ENCODE measurements at regions not wholly inside any gene's neighbourhood (a gene's known extent, or its start where the extent isn't known, plus 50 kb on each side); places are given as distances from the start of the nearest gene placed in this dataset.
A peak's percentile ranks its signal among the peaks of the same experiment; 100 is the strongest.

DNA sequence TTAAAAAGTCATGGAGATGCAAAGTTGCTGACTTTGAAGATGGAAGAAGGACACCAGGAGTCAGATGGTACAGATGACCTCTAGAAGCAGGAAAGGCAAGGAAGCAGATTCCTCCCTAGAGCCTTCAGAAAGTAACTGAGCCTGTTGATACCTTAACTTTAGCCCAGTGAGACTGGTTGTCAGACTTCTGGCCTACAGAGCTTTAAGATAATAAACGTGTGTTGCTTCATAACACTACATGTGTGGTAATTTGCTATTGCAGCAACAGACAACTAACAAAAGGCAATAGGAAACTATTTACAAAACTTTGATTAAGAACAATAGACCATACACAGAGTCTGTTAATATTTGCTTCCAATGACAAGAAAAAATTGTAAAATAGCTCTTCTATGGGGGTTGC is 102.0 kb upstream of the USP38 start:
- DNase-seq (ENCODE audit: extremely low read depth, insufficient read length), result no peak
- no peaks in the 10 kb centered on the region for H3K36me3 ChIP-seq (ENCODE audit: control insufficient read depth, insufficient read depth, low read length)
- H3K27me3 ChIP-seq (replicated peaks; ENCODE audit: control insufficient read depth, insufficient read depth, low read length), result no peaks in the 10 kb centered on the region
- TF ChIP-seq, protein P1, sequence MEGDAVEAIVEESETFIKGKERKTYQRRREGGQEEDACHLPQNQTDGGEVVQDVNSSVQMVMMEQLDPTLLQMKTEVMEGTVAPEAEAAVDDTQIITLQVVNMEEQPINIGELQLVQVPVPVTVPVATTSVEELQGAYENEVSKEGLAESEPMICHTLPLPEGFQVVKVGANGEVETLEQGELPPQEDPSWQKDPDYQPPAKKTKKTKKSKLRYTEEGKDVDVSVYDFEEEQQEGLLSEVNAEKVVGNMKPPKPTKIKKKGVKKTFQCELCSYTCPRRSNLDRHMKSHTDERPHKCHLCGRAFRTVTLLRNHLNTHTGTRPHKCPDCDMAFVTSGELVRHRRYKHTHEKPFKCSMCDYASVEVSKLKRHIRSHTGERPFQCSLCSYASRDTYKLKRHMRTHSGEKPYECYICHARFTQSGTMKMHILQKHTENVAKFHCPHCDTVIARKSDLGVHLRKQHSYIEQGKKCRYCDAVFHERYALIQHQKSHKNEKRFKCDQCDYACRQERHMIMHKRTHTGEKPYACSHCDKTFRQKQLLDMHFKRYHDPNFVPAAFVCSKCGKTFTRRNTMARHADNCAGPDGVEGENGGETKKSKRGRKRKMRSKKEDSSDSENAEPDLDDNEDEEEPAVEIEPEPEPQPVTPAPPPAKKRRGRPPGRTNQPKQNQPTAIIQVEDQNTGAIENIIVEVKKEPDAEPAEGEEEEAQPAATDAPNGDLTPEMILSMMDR (IDR thresholded peaks at IDR 0.05; ENCODE audit: insufficient read depth, low read length, poor library complexity, severe bottlenecking), result no peak
- H3K4me3 ChIP-seq (replicated peaks; ENCODE audit: low read depth, low read length), result no peak overlapping the region

DNA sequence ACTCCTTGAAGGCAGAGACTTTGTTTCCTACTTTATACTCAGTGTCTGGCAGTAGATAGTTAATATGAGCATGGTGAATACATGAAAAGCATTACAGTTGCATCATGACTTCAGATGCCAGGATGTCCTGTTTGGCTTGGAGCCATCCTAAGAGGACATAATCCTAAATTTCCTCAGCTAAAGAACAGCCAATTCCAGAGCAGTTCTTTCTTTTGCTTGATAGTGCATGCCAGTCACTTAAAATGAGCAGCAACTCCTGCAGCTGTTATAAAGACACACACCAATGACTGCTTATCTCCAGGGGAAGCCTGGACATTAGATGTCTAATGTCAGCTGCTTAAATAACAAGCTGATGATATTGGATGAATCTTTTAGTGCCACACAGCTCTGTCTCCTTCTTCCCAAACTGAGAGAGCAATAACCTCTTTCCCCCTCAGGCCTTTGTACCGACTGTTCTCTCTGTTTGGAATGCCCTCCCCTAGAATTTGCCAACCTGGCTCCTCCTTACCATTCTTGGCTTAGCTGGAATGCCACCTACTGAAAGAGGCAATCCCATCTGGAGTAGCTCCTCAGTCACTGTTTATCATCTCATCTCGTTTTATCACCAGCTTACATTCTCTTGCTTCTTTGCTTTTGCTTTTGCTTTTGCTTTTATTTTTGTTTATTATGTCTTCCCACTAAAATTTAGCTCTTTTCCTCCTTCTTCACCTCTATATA is 100.8 kb upstream of the USP38 start:
- Histone ChIP-seq H3K4me3 (replicated peaks; ENCODE audit: low read depth, low read length) (no peak overlapping the region), H3K27me3 (replicated peaks; ENCODE audit: control insufficient read depth, insufficient read depth, low read length) (no peaks in the 10 kb centered on the region), H3K36me3 (ENCODE audit: control insufficient read depth, insufficient read depth, low read length) (no peaks in the 10 kb centered on the region)
- DNase-seq (ENCODE audit: extremely low read depth, insufficient read length), result no peak
- TF ChIP-seq, protein P1 (IDR thresholded peaks at IDR 0.05; ENCODE audit: insufficient read depth, low read length, poor library complexity, severe bottlenecking), result no peak

DNA sequence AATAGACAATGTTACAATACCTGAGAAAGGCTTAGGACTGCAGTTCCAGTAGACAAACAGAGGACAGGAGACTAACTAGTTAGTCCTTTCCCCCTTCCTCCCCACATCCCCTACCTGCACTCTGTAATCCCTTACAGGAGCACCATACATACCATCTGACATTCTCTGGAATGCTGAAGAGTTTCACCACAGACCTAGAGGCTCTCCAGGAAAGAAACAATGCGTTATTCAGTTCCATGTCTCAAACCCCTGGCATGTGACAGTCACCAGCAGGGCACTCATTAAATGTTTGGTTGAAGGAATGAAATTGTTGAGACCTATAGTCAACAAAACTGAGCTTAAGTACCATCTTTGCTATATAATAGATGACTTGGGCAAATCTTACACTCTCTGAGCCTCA is 100.2 kb upstream of the USP38 start:
- Histone ChIP-seq H3K36me3 (ENCODE audit: control insufficient read depth, insufficient read depth, low read length) (no peaks in the 10 kb centered on the region), H3K27me3 (replicated peaks; ENCODE audit: control insufficient read depth, insufficient read depth, low read length) (no peaks in the 10 kb centered on the region), H3K4me3 (replicated peaks; ENCODE audit: low read depth, low read length) (no peak overlapping the region)
- TF ChIP-seq, protein P1 (IDR thresholded peaks at IDR 0.05; ENCODE audit: insufficient read depth, low read length, poor library complexity, severe bottlenecking), result no peak
- no peak for DNase-seq (ENCODE audit: extremely low read depth, insufficient read length)

DNA sequence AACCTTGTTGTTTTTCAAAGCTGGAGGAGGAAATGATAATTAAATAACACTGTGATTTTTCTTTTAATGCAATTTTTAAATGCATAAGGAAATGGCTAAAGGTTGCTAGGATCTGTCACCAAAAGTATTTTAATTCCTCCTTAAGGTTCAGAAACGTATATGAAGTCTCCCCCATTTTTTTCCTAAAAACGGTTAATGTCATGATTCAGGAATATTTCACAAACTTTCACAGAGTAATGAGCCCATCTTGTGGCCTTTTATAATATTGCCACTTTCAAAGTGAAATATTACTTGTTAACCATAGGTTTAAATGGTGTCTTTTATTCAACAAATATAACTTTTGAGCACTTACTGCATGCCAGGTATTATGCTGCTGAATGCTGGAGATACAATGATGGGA is 99.5 kb upstream of the USP38 start:
- H3K4me3 ChIP-seq (replicated peaks; ENCODE audit: low read depth, low read length), result no peak overlapping the region
- H3K27me3 ChIP-seq (replicated peaks; ENCODE audit: control insufficient read depth, insufficient read depth, low read length), result no peaks in the 10 kb centered on the region
- DNase-seq (ENCODE audit: extremely low read depth, insufficient read length), result no peak
- no peaks in the 10 kb centered on the region for H3K36me3 ChIP-seq (ENCODE audit: control insufficient read depth, insufficient read depth, low read length)
- TF ChIP-seq, protein P1 (IDR thresholded peaks at IDR 0.05; ENCODE audit: insufficient read depth, low read length, poor library complexity, severe bottlenecking), result peak; percentile 7

DNA sequence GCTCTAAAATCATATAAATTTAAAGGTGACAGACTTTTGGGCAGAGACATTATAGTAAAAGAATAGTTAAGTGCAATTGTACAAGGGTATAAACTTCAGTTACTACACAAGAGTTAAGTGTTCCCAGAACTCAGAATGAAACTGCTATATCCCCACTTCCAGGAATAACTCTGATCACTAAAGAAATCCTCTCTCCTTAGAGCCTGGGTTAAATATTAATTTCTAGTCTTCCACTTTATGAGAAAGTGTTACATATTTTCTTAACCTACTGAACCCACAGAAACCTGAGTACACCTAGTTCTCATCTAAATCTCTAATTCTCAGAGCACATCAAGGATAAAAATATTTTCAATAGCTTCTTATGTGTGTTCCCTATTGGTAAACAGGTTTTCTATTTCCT is 99.1 kb upstream of the USP38 start:
- Histone ChIP-seq H3K4me3 (replicated peaks; ENCODE audit: low read depth, low read length) (no peak overlapping the region), H3K27me3 (replicated peaks; ENCODE audit: control insufficient read depth, insufficient read depth, low read length) (no peaks in the 10 kb centered on the region), H3K36me3 (ENCODE audit: control insufficient read depth, insufficient read depth, low read length) (no peaks in the 10 kb centered on the region)
- no peak for DNase-seq (ENCODE audit: extremely low read depth, insufficient read length)
- TF ChIP-seq, protein P1 (IDR thresholded peaks at IDR 0.05; ENCODE audit: insufficient read depth, low read length, poor library complexity, severe bottlenecking), result no peak

DNA sequence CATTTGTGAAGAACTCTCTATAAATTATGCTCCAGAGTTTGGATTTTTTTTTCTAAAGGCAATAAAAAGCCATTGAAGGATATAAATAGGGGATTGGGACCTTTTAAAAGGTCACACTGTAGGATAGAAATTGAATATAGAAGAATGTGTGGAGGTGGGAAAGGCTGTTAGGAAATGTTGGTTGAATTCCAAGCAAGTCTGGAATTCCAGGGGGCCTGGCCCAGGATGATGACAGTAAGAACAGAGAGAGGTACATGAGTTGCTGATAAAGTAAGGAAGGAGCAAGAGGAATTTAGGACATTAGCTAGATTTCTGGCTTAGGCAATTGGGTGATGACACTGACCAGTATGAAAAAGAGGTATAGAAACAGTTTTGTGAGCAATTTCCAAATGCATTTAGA is 95.4 kb upstream of the USP38 start:
- TF ChIP-seq, protein P1 (IDR thresholded peaks at IDR 0.05; ENCODE audit: insufficient read depth, low read length, poor library complexity, severe bottlenecking), result no peak
- Histone ChIP-seq H3K4me3 (replicated peaks; ENCODE audit: low read depth, low read length) (no peak overlapping the region), H3K36me3 (ENCODE audit: control insufficient read depth, insufficient read depth, low read length) (no peaks in the 10 kb centered on the region), H3K27me3 (replicated peaks; ENCODE audit: control insufficient read depth, insufficient read depth, low read length) (no peaks in the 10 kb centered on the region)
- DNase-seq (ENCODE audit: extremely low read depth, insufficient read length), result no peak
